ENCODE measurements at regions not wholly inside any gene's neighbourhood (a gene's known extent, or its start where the extent isn't known, plus 50 kb on each side); places are given as distances from the start of the nearest gene placed in this dataset.

DNA sequence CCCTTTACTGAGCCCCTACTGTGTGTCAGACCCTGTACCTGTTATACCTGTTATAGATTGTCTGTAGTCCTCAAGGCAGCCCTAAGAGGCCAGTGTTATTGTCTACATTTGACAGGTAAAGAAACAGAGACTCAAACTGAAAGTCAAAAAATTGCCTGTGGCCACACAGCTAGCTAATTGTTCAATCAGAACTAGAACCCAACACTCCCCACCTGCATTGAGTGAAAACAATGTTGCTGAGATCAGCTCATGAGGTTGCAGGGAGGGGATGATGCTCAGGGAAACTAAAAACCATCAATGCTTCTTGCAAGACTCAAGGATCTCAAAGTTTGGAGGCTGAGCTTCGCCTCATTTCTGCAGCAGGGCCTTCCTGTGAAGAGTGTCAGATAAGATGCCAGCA, 109.5 kb upstream of the LMO4 start:
- no peak overlapping the region for H3K27ac ChIP-seq (replicated peaks in 1 of 4)
- no peaks in the 10 kb centered on the region for H3K4me1 ChIP-seq
- H3K36me3 ChIP-seq = no peaks in the 10 kb centered on the region
- peaks cover 0 to 15% (median 11%) of the 10 kb centered on the region in 4 donors for H3K9me3 ChIP-seq
- no peak overlapping the region for H3K4me3 ChIP-seq
- TF ChIP-seq, protein P1, sequence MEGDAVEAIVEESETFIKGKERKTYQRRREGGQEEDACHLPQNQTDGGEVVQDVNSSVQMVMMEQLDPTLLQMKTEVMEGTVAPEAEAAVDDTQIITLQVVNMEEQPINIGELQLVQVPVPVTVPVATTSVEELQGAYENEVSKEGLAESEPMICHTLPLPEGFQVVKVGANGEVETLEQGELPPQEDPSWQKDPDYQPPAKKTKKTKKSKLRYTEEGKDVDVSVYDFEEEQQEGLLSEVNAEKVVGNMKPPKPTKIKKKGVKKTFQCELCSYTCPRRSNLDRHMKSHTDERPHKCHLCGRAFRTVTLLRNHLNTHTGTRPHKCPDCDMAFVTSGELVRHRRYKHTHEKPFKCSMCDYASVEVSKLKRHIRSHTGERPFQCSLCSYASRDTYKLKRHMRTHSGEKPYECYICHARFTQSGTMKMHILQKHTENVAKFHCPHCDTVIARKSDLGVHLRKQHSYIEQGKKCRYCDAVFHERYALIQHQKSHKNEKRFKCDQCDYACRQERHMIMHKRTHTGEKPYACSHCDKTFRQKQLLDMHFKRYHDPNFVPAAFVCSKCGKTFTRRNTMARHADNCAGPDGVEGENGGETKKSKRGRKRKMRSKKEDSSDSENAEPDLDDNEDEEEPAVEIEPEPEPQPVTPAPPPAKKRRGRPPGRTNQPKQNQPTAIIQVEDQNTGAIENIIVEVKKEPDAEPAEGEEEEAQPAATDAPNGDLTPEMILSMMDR (IDR thresholded peaks at IDR 0.05) = no peak
- TF ChIP-seq POLR2A (IDR thresholded peaks at IDR 0.05; ENCODE audit: low read depth) = no peak
- TF ChIP-seq EP300 (IDR thresholded peaks at IDR 0.05) = no peak
- no peak for TF ChIP-seq POLR2AphosphoS5 (IDR thresholded peaks at IDR 0.05)
- intact Hi-C loops (cut with DNase I) = no loop called here
- H3K27me3 ChIP-seq = no peaks in the 10 kb centered on the region
- no peak for DNase-seq (ENCODE audit: extremely low spot score)
- 91% methylated on average over 1 of the region's 1 CpG for WGBS

DNA sequence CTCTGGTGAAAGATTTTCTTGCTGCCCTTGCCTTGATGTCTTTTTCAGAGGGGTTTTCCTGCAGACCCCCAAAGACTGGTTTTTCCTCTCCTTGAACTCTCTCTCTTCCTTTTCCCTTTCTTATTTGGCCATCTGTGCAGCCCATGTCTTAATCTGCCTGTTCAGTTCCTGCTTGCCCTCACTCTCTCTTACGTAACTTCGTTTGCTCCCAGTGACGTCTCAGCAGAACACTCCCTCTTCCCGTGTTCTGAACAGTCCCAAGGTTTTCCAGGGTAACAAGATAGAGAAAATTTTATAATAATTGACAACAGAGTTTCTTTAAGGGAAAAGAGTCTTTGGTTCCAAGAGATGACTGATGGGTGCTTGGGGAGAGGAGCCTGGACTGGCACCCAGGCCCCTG, 109.1 kb upstream of the LMO4 start:
- intact Hi-C loops (cut with DNase I) = no loop called here
- H3K27me3 ChIP-seq = no peaks in the 10 kb centered on the region
- H3K36me3 ChIP-seq = no peaks in the 10 kb centered on the region
- TF ChIP-seq POLR2A (IDR thresholded peaks at IDR 0.05; ENCODE audit: low read depth) (no peak), POLR2AphosphoS5 (IDR thresholded peaks at IDR 0.05) (no peak), EP300 (IDR thresholded peaks at IDR 0.05) (no peak)
- TF ChIP-seq, protein P1 (IDR thresholded peaks at IDR 0.05) = no peak
- no peak overlapping the region for H3K4me3 ChIP-seq
- DNase-seq (ENCODE audit: extremely low spot score) = no peak
- H3K27ac ChIP-seq (replicated peaks in 1 of 4) = no peak overlapping the region
- peaks cover 0 to 15% (median 10%) of the 10 kb centered on the region in 4 donors for H3K9me3 ChIP-seq
- H3K4me1 ChIP-seq = no peaks in the 10 kb centered on the region
- WGBS = 65% methylated on average over 4 of the region's 4 CpGs

DNA sequence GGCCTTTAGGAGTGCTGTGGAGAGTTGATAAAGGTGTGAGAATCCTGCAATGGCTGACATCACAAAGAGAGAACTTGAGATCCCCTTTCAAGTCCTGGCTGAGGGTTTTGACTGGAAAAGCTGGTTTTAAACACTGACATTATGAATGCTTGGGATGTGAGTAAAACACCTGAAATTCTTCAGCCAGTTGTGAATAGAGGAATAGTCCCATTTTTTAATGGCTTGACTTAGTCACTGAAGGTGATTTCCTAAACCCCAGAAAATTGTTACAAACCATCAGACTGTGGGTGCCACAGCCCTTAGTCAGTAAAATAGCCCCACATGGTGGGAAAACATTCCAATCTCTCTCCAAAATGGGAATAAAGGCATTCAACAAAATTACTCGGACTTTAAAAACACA, 107.7 kb upstream of the LMO4 start:
- Histone ChIP-seq H3K27me3 (no peaks in the 10 kb centered on the region), H3K4me1 (peaks cover 0 to 2% (median 1%) of the 10 kb centered on the region in 4 donors), H3K27ac (replicated peaks in 1 of 4) (no peak overlapping the region), H3K9me3 (peaks cover 0 to 5% (median 0%) of the 10 kb centered on the region in 4 donors), H3K36me3 (no peaks in the 10 kb centered on the region), H3K4me3 (no peak overlapping the region)
- 89% methylated on average over 1 of the region's 1 CpG for WGBS
- intact Hi-C loops (cut with DNase I) = no loop called here
- TF ChIP-seq, protein P1 (IDR thresholded peaks at IDR 0.05) = no peak
- no peak for TF ChIP-seq POLR2AphosphoS5 (IDR thresholded peaks at IDR 0.05)
- DNase-seq (ENCODE audit: extremely low spot score) = no peak

DNA sequence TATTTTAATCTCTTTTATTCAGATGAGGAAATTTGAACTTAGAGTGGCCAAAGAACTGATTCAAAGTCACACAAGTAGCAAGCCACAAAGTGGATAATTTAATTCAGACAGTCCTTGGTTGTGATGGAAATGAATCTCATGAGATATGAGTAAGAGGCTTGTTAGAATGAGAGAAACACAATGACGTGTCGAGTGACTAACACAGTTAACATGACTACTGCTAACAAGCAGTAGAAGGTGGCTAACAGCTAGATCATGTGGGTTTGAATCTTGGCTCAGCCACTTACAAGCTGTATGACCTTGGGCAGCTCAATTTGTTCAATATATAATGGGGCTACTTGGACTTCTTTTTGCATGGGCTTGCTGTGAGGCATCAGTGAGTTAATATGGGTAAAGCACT, 104.5 kb upstream of the LMO4 start:
- Histone ChIP-seq H3K4me1 (peaks cover 0 to 9% (median 8%) of the 10 kb centered on the region in 4 donors), H3K36me3 (no peaks in the 10 kb centered on the region), H3K9me3 (no peaks in the 10 kb centered on the region), H3K27ac (replicated peaks in 1 of 4) (no peak overlapping the region), H3K4me3 (no peak overlapping the region), H3K27me3 (no peaks in the 10 kb centered on the region)
- DNase-seq (ENCODE audit: extremely low spot score) = no peak
- intact Hi-C loops (cut with DNase I) = no loop called here
- TF ChIP-seq EP300 (IDR thresholded peaks at IDR 0.05) (no peak), POLR2AphosphoS5 (IDR thresholded peaks at IDR 0.05) (no peak), POLR2A (IDR thresholded peaks at IDR 0.05; ENCODE audit: low read depth) (no peak)
- TF ChIP-seq, protein P1 (IDR thresholded peaks at IDR 0.05) = no peak
- 78% methylated on average over 2 of the region's 2 CpGs for WGBS

DNA sequence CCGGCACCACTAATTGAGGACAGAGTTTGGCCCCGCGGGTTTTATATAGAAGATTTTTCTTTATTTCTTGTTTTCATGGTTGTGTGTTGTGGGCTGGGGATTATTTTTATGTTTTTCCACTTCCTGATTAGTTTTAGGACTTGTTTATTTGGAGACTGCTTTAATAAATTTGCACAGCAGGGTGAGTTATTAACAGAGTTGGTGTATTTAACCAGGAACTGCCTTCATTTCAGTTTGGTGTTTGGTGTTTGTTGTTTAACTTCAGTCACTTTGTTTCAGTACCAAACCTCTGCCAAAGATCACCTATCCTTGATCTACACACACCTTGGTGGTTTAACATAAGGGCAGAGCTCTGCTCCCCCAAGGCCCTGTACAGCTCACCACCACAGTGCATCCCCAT, 103.5 kb upstream of the LMO4 start:
- intact Hi-C loops (cut with DNase I) = no loop called here
- no peaks in the 10 kb centered on the region for H3K36me3 ChIP-seq
- TF ChIP-seq EP300 (IDR thresholded peaks at IDR 0.05) (no peak), POLR2AphosphoS5 (IDR thresholded peaks at IDR 0.05) (no peak), POLR2A (IDR thresholded peaks at IDR 0.05; ENCODE audit: low read depth) (no peak)
- TF ChIP-seq, protein P1 (IDR thresholded peaks at IDR 0.05) = no peak
- H3K27ac ChIP-seq (replicated peaks in 1 of 4) = no peak overlapping the region
- peaks cover 0 to 9% (median 8%) of the 10 kb centered on the region in 4 donors for H3K4me1 ChIP-seq
- 100% methylated on average over 3 of the region's 3 CpGs for WGBS
- no peak overlapping the region for H3K4me3 ChIP-seq
- no peaks in the 10 kb centered on the region for H3K27me3 ChIP-seq
- no peaks in the 10 kb centered on the region for H3K9me3 ChIP-seq
- no peak for DNase-seq (ENCODE audit: extremely low spot score)

Data from esophagus muscularis mucosa (tissue), 4 donors.